Upper lobe of right lung (tissue), 1 donor: ENCODE measurements at regions not wholly inside any gene's neighbourhood (a gene's known extent, or its start where the extent isn't known, plus 50 kb on each side); places are given as distances from the start of the nearest gene placed in this dataset.

Experiments used
- ATAC-seq: fragments of 200-7000 bp; cut with Tn5 transposase; one replicate; pipeline ENCODE4 v1.9.1; 2020; ENCODE audit warnings: mild to moderate bottlenecking, moderate library complexity
- DNase-seq: peaks from one replicate; pipeline ENCODE4 v3.0.0-alpha.2; 2020
- H3K27ac ChIP-seq: fragments of 200-600 bp; one replicate; pipeline ENCODE4 v1.8.0; 2022
- H3K27me3 ChIP-seq: fragments of 200-600 bp; one replicate; pipeline ENCODE4 v1.8.0; 2022; ENCODE audit warnings: mild to moderate bottlenecking
- H3K36me3 ChIP-seq: fragments of 200-600 bp; one replicate; pipeline ENCODE4 v1.8.0; 2022
- H3K4me1 ChIP-seq: fragments of 200-600 bp; one replicate; pipeline ENCODE4 v1.8.0; 2022
- H3K4me3 ChIP-seq: fragments of 200-600 bp; one replicate; pipeline ENCODE4 v1.8.0; 2022; ENCODE audit warnings: mild to moderate bottlenecking
- H3K9me3 ChIP-seq: fragments of 200-600 bp; one replicate; pipeline ENCODE4 v1.8.0; 2022
- CTCF ChIP-seq: fragments of 200-600 bp; IDR thresholded peaks from one replicate; pipeline ENCODE4 v1.8.0; 2022; ENCODE audit warnings: antibody characterized with exemption
- intact Hi-C: fragments of 100-400 bp; cut with DNase I; formaldehyde crosslinking; loops from one replicate; pipeline ENCODE4 v1.11.0; 2022
- donor health status: DM: no; HTN: yes; CAD: no; lungs with severe emphysema.

DNA sequence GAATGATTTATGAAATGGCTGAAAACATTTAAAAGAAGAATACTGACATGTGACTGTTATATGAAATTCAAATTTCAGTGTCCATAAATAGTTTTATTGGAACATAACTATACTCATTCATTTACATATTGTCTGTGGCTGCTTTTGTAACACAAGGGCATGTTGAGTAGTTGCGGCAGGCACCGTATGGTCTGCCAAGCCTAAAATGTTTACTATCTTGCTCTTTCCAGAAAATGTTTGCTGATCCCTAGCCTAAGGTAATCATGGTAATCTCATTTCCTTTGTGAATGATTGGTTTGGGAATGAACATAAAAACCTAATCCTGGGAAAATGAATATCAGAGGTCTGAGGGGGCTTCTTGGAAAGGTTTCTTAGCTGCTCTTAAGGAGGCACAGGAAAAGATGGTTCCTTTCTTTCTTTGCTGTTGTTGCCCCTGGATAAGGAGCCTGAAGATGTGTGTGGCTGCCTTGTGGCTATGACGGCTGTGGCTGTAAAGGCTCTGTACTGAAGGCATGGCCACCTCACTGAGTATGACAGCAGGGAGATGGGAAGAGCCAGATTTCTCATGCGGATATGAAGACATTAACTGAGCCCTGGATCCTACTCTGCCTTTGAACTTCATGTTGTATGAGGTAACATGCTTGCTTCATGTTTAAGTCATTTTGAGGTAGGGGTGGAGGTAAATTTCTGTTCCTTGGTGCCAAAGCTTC is 419.4 kb upstream of the CLINT1 start:
- Histone ChIP-seq H3K27ac (no peak overlapping the region), H3K27me3 (no peaks in the 10 kb centered on the region), H3K4me3 (no peak overlapping the region), H3K4me1 (no peaks in the 10 kb centered on the region), H3K36me3 (no peaks in the 10 kb centered on the region), H3K9me3 (no peaks in the 10 kb centered on the region)
- intact Hi-C loops = no loop called here
- DNase-seq (no peak), ATAC-seq (no peak)
- no peak for TF ChIP-seq CTCF

- no peak overlapping the region for H3K4me3 ChIP-seq
- intact Hi-C loops = no loop called here
- no peak for TF ChIP-seq CTCF
- H3K27ac ChIP-seq = no peak overlapping the region
- no peaks in the 10 kb centered on the region for H3K27me3 ChIP-seq
- no peak for ATAC-seq
- H3K36me3 ChIP-seq = no peaks in the 10 kb centered on the region
- no peaks in the 10 kb centered on the region for H3K9me3 ChIP-seq
- no peaks in the 10 kb centered on the region for H3K4me1 ChIP-seq
- no peak for DNase-seq
These were observed 418.3 kb upstream of the CLINT1 start for GRCh38 chr5:158277276-158277675.

DNA sequence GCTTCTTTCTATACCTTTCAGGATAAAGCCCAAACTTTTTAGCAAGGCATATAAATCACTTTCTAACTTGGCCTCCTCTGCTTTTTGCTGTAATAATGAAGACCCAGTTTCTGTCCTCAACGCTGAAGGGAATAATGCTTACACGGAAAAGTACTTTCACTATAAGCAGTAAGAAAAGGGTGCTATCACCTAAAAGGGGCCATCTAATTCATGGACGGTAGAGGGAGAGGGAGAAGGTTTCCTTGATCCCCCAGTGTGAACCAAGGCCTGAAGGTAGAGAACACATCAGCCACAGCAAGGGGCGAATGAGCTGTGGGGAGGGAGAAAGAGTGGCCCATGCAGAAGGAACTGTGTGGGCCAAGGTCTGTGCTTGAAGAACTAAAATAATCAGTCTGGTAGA is 417.7 kb upstream of the CLINT1 start:
- no peaks in the 10 kb centered on the region for H3K27me3 ChIP-seq
- no peaks in the 10 kb centered on the region for H3K9me3 ChIP-seq
- H3K27ac ChIP-seq = no peak overlapping the region
- H3K36me3 ChIP-seq = no peaks in the 10 kb centered on the region
- intact Hi-C loops = no loop called here
- no peak for TF ChIP-seq CTCF
- H3K4me3 ChIP-seq = no peak overlapping the region
- H3K4me1 ChIP-seq = no peaks in the 10 kb centered on the region
- ATAC-seq = no peak
- DNase-seq = no peak

GRCh38 chr5:158275511-158275910 is 416.6 kb upstream of the CLINT1 start:
- ATAC-seq = no peak
- Histone ChIP-seq H3K36me3 (no peaks in the 10 kb centered on the region), H3K27me3 (no peaks in the 10 kb centered on the region), H3K4me1 (no peaks in the 10 kb centered on the region), H3K9me3 (no peaks in the 10 kb centered on the region), H3K27ac (no peak overlapping the region), H3K4me3 (no peak overlapping the region)
- intact Hi-C loops = no loop called here
- TF ChIP-seq CTCF = no peak
- DNase-seq = no peak

- no peaks in the 10 kb centered on the region for H3K36me3 ChIP-seq
- no peak for DNase-seq
- no peak overlapping the region for H3K27ac ChIP-seq
- no peak for ATAC-seq
- no peaks in the 10 kb centered on the region for H3K27me3 ChIP-seq
- H3K4me3 ChIP-seq = no peak overlapping the region
- no peaks in the 10 kb centered on the region for H3K4me1 ChIP-seq
- TF ChIP-seq CTCF = no peak
- intact Hi-C loops = no loop called here
- H3K9me3 ChIP-seq = no peaks in the 10 kb centered on the region
These were observed 414.1 kb upstream of the CLINT1 start for GRCh38 chr5:158273035-158273434.

DNA sequence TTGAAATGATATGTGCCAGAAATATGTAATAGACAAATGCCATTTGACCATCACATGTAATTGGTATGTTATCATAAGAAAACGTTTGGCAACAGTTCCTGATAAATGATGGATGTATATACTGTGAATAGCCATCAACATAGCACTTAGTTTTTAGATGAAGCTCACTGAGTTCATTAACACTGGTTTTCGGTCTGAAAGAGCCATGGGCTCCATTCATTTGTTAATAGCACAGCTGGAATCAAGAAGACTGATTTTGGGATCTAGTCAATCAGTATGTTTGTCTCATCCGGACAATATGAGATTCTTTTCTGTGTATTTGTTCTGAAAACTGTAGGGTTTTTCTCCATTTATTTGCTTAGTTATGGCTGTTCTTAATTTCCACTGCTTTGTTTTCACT is 413.5 kb upstream of the CLINT1 start:
- DNase-seq (no peak), ATAC-seq (no peak)
- Histone ChIP-seq H3K36me3 (no peaks in the 10 kb centered on the region), H3K4me1 (no peaks in the 10 kb centered on the region), H3K4me3 (no peak overlapping the region), H3K27me3 (no peaks in the 10 kb centered on the region), H3K9me3 (no peaks in the 10 kb centered on the region), H3K27ac (no peak overlapping the region)
- TF ChIP-seq CTCF = no peak
- intact Hi-C loops = no loop called here
